ENCODE measurements at regions not wholly inside any gene's neighbourhood (a gene's known extent, or its start where the extent isn't known, plus 50 kb on each side); places are given as distances from the start of the nearest gene placed in this dataset.

DNA sequence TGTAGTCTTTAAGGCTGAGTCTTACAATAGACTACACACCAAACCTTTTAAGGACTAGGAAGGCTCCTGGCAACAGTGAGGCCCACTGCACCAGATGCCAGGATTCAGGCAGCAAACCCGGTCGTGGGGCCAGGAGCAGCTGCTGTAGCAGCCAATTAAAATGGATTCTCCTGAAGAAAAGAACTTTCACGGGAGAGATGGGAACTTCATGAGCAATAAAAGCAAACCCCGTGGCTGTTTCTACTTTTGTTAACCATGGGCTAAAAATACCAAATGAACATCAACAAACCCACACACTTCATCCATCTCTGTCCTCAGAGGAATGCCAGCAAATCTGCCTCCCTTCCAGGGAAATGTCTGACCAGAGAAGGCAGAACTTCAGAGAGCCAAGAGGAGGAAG, 101.4 kb downstream of the BTC start:
- Histone ChIP-seq H3K4me3 (no peak overlapping the region), H3K36me3 (no peaks in the 10 kb centered on the region), H3K9me3 (no peaks in the 10 kb centered on the region), H3K4me1 (no peaks in the 10 kb centered on the region), H3K27me3 (peaks cover 0 to 17% (median 0%) of the 10 kb centered on the region in 9 donors), H3K27ac (peak overlapping the region in 1 of 12 donors; percentile 70)
- no peak for DNase-seq
- TF ChIP-seq POLR2A (IDR thresholded peaks at IDR 0.05): no peak
- TF ChIP-seq, protein P1, sequence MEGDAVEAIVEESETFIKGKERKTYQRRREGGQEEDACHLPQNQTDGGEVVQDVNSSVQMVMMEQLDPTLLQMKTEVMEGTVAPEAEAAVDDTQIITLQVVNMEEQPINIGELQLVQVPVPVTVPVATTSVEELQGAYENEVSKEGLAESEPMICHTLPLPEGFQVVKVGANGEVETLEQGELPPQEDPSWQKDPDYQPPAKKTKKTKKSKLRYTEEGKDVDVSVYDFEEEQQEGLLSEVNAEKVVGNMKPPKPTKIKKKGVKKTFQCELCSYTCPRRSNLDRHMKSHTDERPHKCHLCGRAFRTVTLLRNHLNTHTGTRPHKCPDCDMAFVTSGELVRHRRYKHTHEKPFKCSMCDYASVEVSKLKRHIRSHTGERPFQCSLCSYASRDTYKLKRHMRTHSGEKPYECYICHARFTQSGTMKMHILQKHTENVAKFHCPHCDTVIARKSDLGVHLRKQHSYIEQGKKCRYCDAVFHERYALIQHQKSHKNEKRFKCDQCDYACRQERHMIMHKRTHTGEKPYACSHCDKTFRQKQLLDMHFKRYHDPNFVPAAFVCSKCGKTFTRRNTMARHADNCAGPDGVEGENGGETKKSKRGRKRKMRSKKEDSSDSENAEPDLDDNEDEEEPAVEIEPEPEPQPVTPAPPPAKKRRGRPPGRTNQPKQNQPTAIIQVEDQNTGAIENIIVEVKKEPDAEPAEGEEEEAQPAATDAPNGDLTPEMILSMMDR (IDR thresholded peaks at IDR 0.05): no peak
- intact Hi-C loops (cut with DNase I): no loop called here
- 17 to 41% (median 30%) methylated on average over 4 of the region's 4 CpGs for WGBS, 4 donors
- no peak for ATAC-seq

Data from heart left ventricle (tissue), 16 donors.